ENCODE measurements at regions not wholly inside any gene's neighbourhood (a gene's known extent, or its start where the extent isn't known, plus 50 kb on each side); places are given as distances from the start of the nearest gene placed in this dataset.
"Not testable (repeated sequence)": the region's sequence is repeated elsewhere in the genome, so short reads cannot be mapped to it uniquely, and the experiment has no call there.

GRCh38 chr5:62152394-62153087 is 153.5 kb upstream of the KIF2A start:
- DNase-seq (ENCODE audit: low read depth, low spot score) = peak; percentile 4

- DNase-seq (ENCODE audit: low read depth, low spot score) = no peak
Measured at GRCh38 chr5:62154758-62155157, 151.2 kb upstream of the KIF2A start.

GRCh38 chr5:62155988-62156387 is 150.0 kb upstream of the KIF2A start:
- no peak for DNase-seq (ENCODE audit: low read depth, low spot score)

GRCh38 chr5:62167561-62168057 is 138.4 kb upstream of the KIF2A start:
- no peak for DNase-seq (ENCODE audit: low read depth, low spot score)

- no peak for DNase-seq (ENCODE audit: low read depth, low spot score)
Measured at GRCh38 chr5:62168506-62169281, 137.3 kb upstream of the KIF2A start.

- DNase-seq (ENCODE audit: low read depth, low spot score) = no peak
Measured at GRCh38 chr5:62178258-62178657, 127.7 kb upstream of the KIF2A start.

- no peak for DNase-seq (ENCODE audit: low read depth, low spot score)
Measured at GRCh38 chr5:62182802-62183201, 123.2 kb upstream of the KIF2A start.

GRCh38 chr5:62183727-62184126 is 122.3 kb upstream of the KIF2A start:
- no peak for DNase-seq (ENCODE audit: low read depth, low spot score)

- DNase-seq (ENCODE audit: low read depth, low spot score) = no peak
Measured at GRCh38 chr5:62184444-62184843, 121.6 kb upstream of the KIF2A start.

GRCh38 chr5:62190173-62190572 is 115.8 kb upstream of the KIF2A start:
- no peak for DNase-seq (ENCODE audit: low read depth, low spot score)

- DNase-seq (ENCODE audit: low read depth, low spot score) = no peak
Measured at GRCh38 chr5:62190931-62191330, 115.1 kb upstream of the KIF2A start.

GRCh38 chr5:62192958-62193357 is 113.0 kb upstream of the KIF2A start:
- DNase-seq (ENCODE audit: low read depth, low spot score) = no peak

- DNase-seq (ENCODE audit: low read depth, low spot score) = not testable (repeated sequence)
Measured at GRCh38 chr5:62196532-62196931, 109.5 kb upstream of the KIF2A start.

- DNase-seq (ENCODE audit: low read depth, low spot score) = no peak
Measured at GRCh38 chr5:62197697-62198096, 108.3 kb upstream of the KIF2A start.

- no peak for DNase-seq (ENCODE audit: low read depth, low spot score)
Measured at GRCh38 chr5:62198421-62198820, 107.6 kb upstream of the KIF2A start.

GRCh38 chr5:62199792-62200716 is 106.0 kb upstream of the KIF2A start:
- DNase-seq (ENCODE audit: low read depth, low spot score) = no peak

GRCh38 chr5:62206150-62206829 is 99.7 kb upstream of the KIF2A start:
- peak; percentile 6 for DNase-seq (ENCODE audit: low read depth, low spot score)

- DNase-seq (ENCODE audit: low read depth, low spot score) = no peak
Measured at GRCh38 chr5:62208218-62208852, 97.7 kb upstream of the KIF2A start.

- DNase-seq (ENCODE audit: low read depth, low spot score) = no peak
Measured at GRCh38 chr5:62211405-62211804, 94.6 kb upstream of the KIF2A start.

GRCh38 chr5:62212648-62213047 is 93.4 kb upstream of the KIF2A start:
- DNase-seq (ENCODE audit: low read depth, low spot score) = no peak

GRCh38 chr5:62214701-62215100 is 91.3 kb upstream of the KIF2A start:
- no peak for DNase-seq (ENCODE audit: low read depth, low spot score)

Data from astrocyte of the hippocampus (primary cell).